SJSA1 (cell line): ENCODE measurements at regions not wholly inside any gene's neighbourhood (a gene's known extent, or its start where the extent isn't known, plus 50 kb on each side); places are given as distances from the start of the nearest gene placed in this dataset.

Source experiments
- DNase-seq, 2 experiments: peaks; one replicate each; pipeline ENCODE4 v3.0.0-alpha.2; 2015 to 2020; ENCODE audit warnings: low spot score in 2 of 2, low read depth in 1 of 2
- H3K27ac ChIP-seq: fragments of 250-450 bp; sonication (Bioruptor Pico); 2 replicates; pipeline ENCODE4 v1.5.1; 2020; ENCODE audit warnings: mild to moderate bottlenecking, moderate library complexity
- H3K27me3 ChIP-seq: fragments of 250-450 bp; sonication (Bioruptor Pico); replicated peaks from 2 replicates; pipeline ENCODE4 v1.5.1; 2020; ENCODE audit warnings: mild to moderate bottlenecking, moderate library complexity
- H3K36me3 ChIP-seq: fragments of 250-450 bp; sonication (Bioruptor Pico); 2 replicates; pipeline ENCODE4 v1.5.1; 2020; ENCODE audit warnings: mild to moderate bottlenecking
- H3K4me1 ChIP-seq: fragments of 250-450 bp; sonication (Bioruptor Pico); replicated peaks from 2 replicates; pipeline ENCODE4 v1.6.1; 2021; ENCODE audit warnings: mild to moderate bottlenecking
- H3K4me3 ChIP-seq: fragments of 250-450 bp; sonication (Bioruptor Pico); 2 replicates; pipeline ENCODE4 v1.5.1; 2020; ENCODE audit warnings: mild to moderate bottlenecking
- H3K9me3 ChIP-seq: fragments of 250-450 bp; sonication (Bioruptor Pico); replicated peaks from 2 replicates; pipeline ENCODE4 v1.5.1; 2020; ENCODE audit warnings: mild to moderate bottlenecking

GRCh38 chr16:85326113-85326793 lies 214.0 kb upstream of the CIBAR2 start:
- Histone ChIP-seq H3K9me3 (no peaks in the 10 kb centered on the region), H3K36me3 (no peaks in the 10 kb centered on the region; the same call in 1 of the 2 replicates), H3K4me1 (peaks cover 85% of the 10 kb centered on the region), H3K27me3 (no peaks in the 10 kb centered on the region), H3K27ac (peak overlapping the region; percentile 51), H3K4me3 (no peak overlapping the region)
- peak in 1 of 2 experiments; percentile 33 for DNase-seq

- peaks cover 79% of the 10 kb centered on the region for H3K4me1 ChIP-seq
- no peak for DNase-seq
- H3K4me3 ChIP-seq, result no peak overlapping the region
- H3K27me3 ChIP-seq, result no peaks in the 10 kb centered on the region
- peak overlapping the region; percentile 51 for H3K27ac ChIP-seq
- H3K36me3 ChIP-seq, result peaks cover 1% of the 10 kb centered on the region
- H3K9me3 ChIP-seq, result no peaks in the 10 kb centered on the region
Observed at GRCh38 chr16:85326794-85327181, 214.5 kb upstream of the CIBAR2 start.

- DNase-seq, result peak; percentile 89 to 96
- Histone ChIP-seq H3K4me1 (peaks cover 69% of the 10 kb centered on the region), H3K36me3 (peaks cover 7% of the 10 kb centered on the region), H3K27me3 (no peaks in the 10 kb centered on the region), H3K27ac (peak overlapping the region; percentile 73), H3K9me3 (no peaks in the 10 kb centered on the region), H3K4me3 (peak overlapping the region; percentile 3; the same call in 1 of the 2 replicates)
Observed at GRCh38 chr16:85327731-85328675, 215.7 kb upstream of the CIBAR2 start.

- H3K4me3 ChIP-seq, result peak overlapping the region; percentile 3; the same call in 1 of the 2 replicates
- H3K27me3 ChIP-seq, result no peaks in the 10 kb centered on the region
- H3K9me3 ChIP-seq, result no peaks in the 10 kb centered on the region
- H3K36me3 ChIP-seq, result peaks cover 9% of the 10 kb centered on the region
- peaks cover 62% of the 10 kb centered on the region for H3K4me1 ChIP-seq
- H3K27ac ChIP-seq, result peak overlapping the region; percentile 73
- DNase-seq, result peak; percentile 90 to 96
Observed at GRCh38 chr16:85328676-85329058, 216.4 kb upstream of the CIBAR2 start.

- H3K9me3 ChIP-seq, result no peaks in the 10 kb centered on the region
- H3K36me3 ChIP-seq, result peaks cover 15% of the 10 kb centered on the region
- peak overlapping the region; percentile 73 for H3K27ac ChIP-seq
- H3K27me3 ChIP-seq, result no peaks in the 10 kb centered on the region
- no peak overlapping the region for H3K4me3 ChIP-seq
- H3K4me1 ChIP-seq, result peaks cover 57% of the 10 kb centered on the region
- DNase-seq, result peak; percentile 78 to 84
Observed at GRCh38 chr16:85329059-85329812, 217.0 kb upstream of the CIBAR2 start.

GRCh38 chr16:85330006-85330693 lies 217.9 kb upstream of the CIBAR2 start:
- Histone ChIP-seq H3K36me3 (peaks cover 17% of the 10 kb centered on the region), H3K27ac (peak overlapping the region; percentile 70), H3K4me1 (peaks cover 49% of the 10 kb centered on the region), H3K4me3 (no peak overlapping the region), H3K27me3 (no peaks in the 10 kb centered on the region), H3K9me3 (no peaks in the 10 kb centered on the region)
- peak in 1 of 2 experiments; percentile 67 for DNase-seq

GRCh38 chr16:85330694-85331188 lies 218.5 kb upstream of the CIBAR2 start:
- Histone ChIP-seq H3K9me3 (no peaks in the 10 kb centered on the region), H3K36me3 (peaks cover 17% of the 10 kb centered on the region), H3K4me3 (no peak overlapping the region), H3K4me1 (peaks cover 51% of the 10 kb centered on the region), H3K27ac (peak overlapping the region; percentile 70), H3K27me3 (no peaks in the 10 kb centered on the region)
- DNase-seq, result peak; percentile 73 to 77

GRCh38 chr16:85331688-85332087 lies 219.4 kb upstream of the CIBAR2 start:
- H3K27me3 ChIP-seq, result no peaks in the 10 kb centered on the region
- H3K27ac ChIP-seq, result no peak overlapping the region
- peaks cover 45% of the 10 kb centered on the region for H3K4me1 ChIP-seq
- DNase-seq, result no peak
- H3K9me3 ChIP-seq, result no peaks in the 10 kb centered on the region
- H3K36me3 ChIP-seq, result peaks cover 20% of the 10 kb centered on the region
- H3K4me3 ChIP-seq, result no peak overlapping the region

- Histone ChIP-seq H3K4me3 (no peak overlapping the region), H3K36me3 (peaks cover 22% of the 10 kb centered on the region), H3K9me3 (no peaks in the 10 kb centered on the region), H3K27ac (no peak overlapping the region), H3K27me3 (no peaks in the 10 kb centered on the region), H3K4me1 (peaks cover 40% of the 10 kb centered on the region)
- no peak for DNase-seq
Observed at GRCh38 chr16:85332175-85332574, 219.9 kb upstream of the CIBAR2 start.

- no peak for DNase-seq
- no peaks in the 10 kb centered on the region for H3K27me3 ChIP-seq
- no peaks in the 10 kb centered on the region for H3K9me3 ChIP-seq
- peaks cover 22% of the 10 kb centered on the region for H3K36me3 ChIP-seq
- peaks cover 29% of the 10 kb centered on the region for H3K4me1 ChIP-seq
- H3K4me3 ChIP-seq, result no peak overlapping the region
- no peak overlapping the region for H3K27ac ChIP-seq
Observed at GRCh38 chr16:85333337-85333736, 221.1 kb upstream of the CIBAR2 start.

GRCh38 chr16:85333744-85334640 lies 221.7 kb upstream of the CIBAR2 start:
- no peak overlapping the region for H3K27ac ChIP-seq
- H3K4me1 ChIP-seq, result peaks cover 22% of the 10 kb centered on the region
- H3K36me3 ChIP-seq, result peaks cover 22% of the 10 kb centered on the region
- H3K4me3 ChIP-seq, result no peak overlapping the region
- no peaks in the 10 kb centered on the region for H3K9me3 ChIP-seq
- DNase-seq, result no peak
- H3K27me3 ChIP-seq, result no peaks in the 10 kb centered on the region
